Caco-2 (cell line): ENCODE measurements at regions not wholly inside any gene's neighbourhood (a gene's known extent, or its start where the extent isn't known, plus 50 kb on each side); places are given as distances from the start of the nearest gene placed in this dataset.

ENCODE experiments used
- BruUV-seq: library from RNA; stranded (reverse); fragments of 400-500 nt; replicated peaks from 2 replicates; lab custom pipeline; 2021; lab: Mats Ljungman, UMichigan
- CTCF ChIA-PET: fragments of 300-600 bp; sonication (Branson Sonifier 250); formaldehyde crosslinking; loops from one replicate; lab custom pipeline; 2022; ENCODE audit warnings: antibody characterized with exemption; lab: Charles Lee
- POLR2A ChIA-PET: fragments of 300-600 bp; sonication (Branson Sonifier 250); formaldehyde crosslinking; loops from one replicate; lab custom pipeline; 2022; ENCODE audit warnings: antibody characterized with exemption; lab: Charles Lee
- DNase-seq, 2 experiments: peaks; one replicate each; pipeline versions ENCODE4 v3.0.0 to v3.0.0-alpha.2; 2020 to 2022
- H3K27me3 ChIP-seq: replicated peaks from 2 replicates; pipeline ENCODE4 v1.6.0; 2011; ENCODE audit warnings: low read length; ENCODE audit not compliant: control insufficient read depth, insufficient read depth
- H3K36me3 ChIP-seq: 2 replicates; pipeline ENCODE4 v1.5.1; 2011; ENCODE audit warnings: low read length; ENCODE audit not compliant: control insufficient read depth, insufficient read depth
- H3K4me1 ChIP-seq: fragments of 250-450 bp; sonication (Bioruptor Pico); 2 replicates; pipeline ENCODE4 v1.5.1; 2020; ENCODE audit warnings: mild to moderate bottlenecking
- H3K4me3 ChIP-seq: 2 replicates; pipeline ENCODE4 v1.5.1; 2011; ENCODE audit warnings: low read depth, mild to moderate bottlenecking, control low read depth, low read length
- H3K9me3 ChIP-seq: fragments of 250-450 bp; sonication (Bioruptor Pico); 2 replicates; pipeline ENCODE4 v1.5.1; 2020; ENCODE audit warnings: mild to moderate bottlenecking, moderate library complexity
- H3K27ac Mint-ChIP-seq: one replicate; pipeline ENCODE4 v1.8.0; 2022; ENCODE audit warnings: mixed read lengths; ENCODE audit not compliant: unreplicated experiment
- H3K27me3 Mint-ChIP-seq: one replicate; pipeline ENCODE4 v1.8.0; 2022; ENCODE audit warnings: mixed read lengths; ENCODE audit not compliant: insufficient read depth, unreplicated experiment
- H3K36me3 Mint-ChIP-seq: one replicate; pipeline ENCODE4 v1.8.0; 2022; ENCODE audit warnings: mild to moderate bottlenecking, mixed read lengths; ENCODE audit not compliant: insufficient read depth, unreplicated experiment
- H3K4me1 Mint-ChIP-seq: one replicate; pipeline ENCODE4 v1.8.0; 2022; ENCODE audit warnings: low read depth, mixed read lengths; ENCODE audit not compliant: unreplicated experiment
- H3K4me3 Mint-ChIP-seq: one replicate; pipeline ENCODE4 v1.8.0; 2022; ENCODE audit warnings: mild to moderate bottlenecking, moderate library complexity, mixed read lengths; ENCODE audit not compliant: unreplicated experiment
- H3K9me3 Mint-ChIP-seq: one replicate; pipeline ENCODE4 v1.8.0; 2022; ENCODE audit warnings: mixed read lengths; ENCODE audit not compliant: unreplicated experiment
- CTCF ChIP-seq, 2 experiments: fragments of 200-600 bp in 1 of 2; IDR thresholded peaks; 1 replicate in 1 of 2; 2 replicates in 1 of 2; pipeline versions ENCODE4 v1.5.1 to v1.8.0; 2011 to 2022; ENCODE audit warnings: antibody characterized with exemption in 1 of 2, control low read depth in 1 of 2, inconsistent platforms in 1 of 2, low read depth in 1 of 2, low read length in 1 of 2, mild to moderate bottlenecking in 1 of 2, moderate library complexity in 1 of 2; ENCODE audit not compliant: insufficient read depth in 1 of 2, severe bottlenecking in 1 of 2, unreplicated experiment in 1 of 2
- intact Hi-C: fragments of 100-400 bp; cut with micrococcal nuclease; formaldehyde crosslinking; loops from one replicate; pipeline ENCODE4 v1.10.0; 2022; ENCODE audit not compliant: unreplicated experiment

GRCh38 chrX:75997692-75998091 is 175.2 kb upstream of the PBDC1 start:
- peaks cover 2% of the 10 kb centered on the region for H3K27me3 Mint-ChIP-seq
- ChIA-PET CTCF (no interaction called here), POLR2A (no interaction called here)
- H3K36me3 Mint-ChIP-seq = no peaks in the 10 kb centered on the region
- Histone ChIP-seq H3K36me3 (no peaks in the 10 kb centered on the region), H3K9me3 (no peaks in the 10 kb centered on the region), H3K27me3 (no peaks in the 10 kb centered on the region), H3K4me3 (no peak overlapping the region), H3K4me1 (no peaks in the 10 kb centered on the region)
- no peak overlapping the region for H3K27ac Mint-ChIP-seq
- BruUV-seq = no TSS peak
- no peaks in the 10 kb centered on the region for H3K9me3 Mint-ChIP-seq
- no peaks in the 10 kb centered on the region for H3K4me1 Mint-ChIP-seq
- DNase-seq = no peak
- intact Hi-C loops = no loop called here
- TF ChIP-seq CTCF (IDR thresholded peaks at IDR 0.05; ENCODE audit: insufficient read depth in 1 of 2, low read depth in 1 of 2, low read length in 1 of 2, severe bottlenecking in 1 of 2, unreplicated experiment in 1 of 2) = no peak
- H3K4me3 Mint-ChIP-seq = no peak overlapping the region

GRCh38 chrX:76014321-76014720 is 158.5 kb upstream of the PBDC1 start:
- H3K27me3 ChIP-seq = no peaks in the 10 kb centered on the region
- Mint-ChIP-seq H3K27me3 (peaks cover 3% of the 10 kb centered on the region), H3K4me3 (no peak overlapping the region), H3K4me1 (no peaks in the 10 kb centered on the region), H3K27ac (no peak overlapping the region), H3K36me3 (no peaks in the 10 kb centered on the region), H3K9me3 (peaks cover 19% of the 10 kb centered on the region)
- BruUV-seq = no TSS peak
- no peaks in the 10 kb centered on the region for H3K36me3 ChIP-seq
- CTCF ChIA-PET = no interaction called here
- no peaks in the 10 kb centered on the region for H3K4me1 ChIP-seq
- no peak for TF ChIP-seq CTCF (IDR thresholded peaks at IDR 0.05; ENCODE audit: insufficient read depth in 1 of 2, low read depth in 1 of 2, low read length in 1 of 2, severe bottlenecking in 1 of 2, unreplicated experiment in 1 of 2)
- intact Hi-C loops = no loop called here
- DNase-seq = no peak
- no peak overlapping the region for H3K4me3 ChIP-seq
- POLR2A ChIA-PET = no interaction called here
- H3K9me3 ChIP-seq = no peaks in the 10 kb centered on the region

GRCh38 chrX:76026292-76026691 is 146.6 kb upstream of the PBDC1 start:
- no peak overlapping the region for H3K27ac Mint-ChIP-seq
- DNase-seq = no peak
- no peaks in the 10 kb centered on the region for H3K4me1 Mint-ChIP-seq
- H3K4me1 ChIP-seq = no peaks in the 10 kb centered on the region
- H3K36me3 ChIP-seq = no peaks in the 10 kb centered on the region
- ChIA-PET POLR2A (no interaction called here), CTCF (no interaction called here)
- intact Hi-C loops = no loop called here
- H3K9me3 Mint-ChIP-seq = no peaks in the 10 kb centered on the region
- H3K4me3 Mint-ChIP-seq = no peak overlapping the region
- no peaks in the 10 kb centered on the region for H3K9me3 ChIP-seq
- no TSS peak for BruUV-seq
- no peak for TF ChIP-seq CTCF (IDR thresholded peaks at IDR 0.05; ENCODE audit: insufficient read depth in 1 of 2, low read depth in 1 of 2, low read length in 1 of 2, severe bottlenecking in 1 of 2, unreplicated experiment in 1 of 2)
- H3K36me3 Mint-ChIP-seq = no peaks in the 10 kb centered on the region
- H3K27me3 ChIP-seq = no peaks in the 10 kb centered on the region
- H3K27me3 Mint-ChIP-seq = no peaks in the 10 kb centered on the region
- H3K4me3 ChIP-seq = no peak overlapping the region
